ENCODE measurements at regions not wholly inside any gene's neighbourhood (a gene's known extent, or its start where the extent isn't known, plus 50 kb on each side); places are given as distances from the start of the nearest gene placed in this dataset.

- DNase-seq, result no peak
These were observed 178.9 kb downstream of the CCDC71L start for GRCh38 chr7:106482091-106482490.

GRCh38 chr7:106480616-106481031 is 180.3 kb downstream of the CCDC71L start:
- DNase-seq, result no peak

GRCh38 chr7:106480161-106480579 is 180.8 kb downstream of the CCDC71L start:
- DNase-seq, result no peak

DNA sequence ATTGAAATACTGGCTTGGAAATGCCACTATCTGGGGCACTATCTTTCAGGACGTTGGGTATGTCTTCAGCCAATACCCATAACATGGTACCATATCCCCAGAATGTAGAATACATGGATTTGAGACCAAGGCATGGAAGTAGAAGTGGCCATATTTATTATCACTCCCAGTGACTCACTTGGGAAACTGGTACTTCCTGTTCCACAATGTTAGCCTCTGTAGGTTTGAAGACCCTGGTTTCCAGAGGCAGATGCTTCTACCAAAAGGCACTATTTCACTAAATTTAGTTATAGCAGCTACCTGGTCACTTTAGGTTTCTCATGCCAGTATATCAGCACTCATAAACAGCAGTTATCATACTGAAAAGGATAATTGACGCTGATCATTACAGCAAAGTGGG is 184.2 kb downstream of the CCDC71L start:
- DNase-seq, result no peak

DNA sequence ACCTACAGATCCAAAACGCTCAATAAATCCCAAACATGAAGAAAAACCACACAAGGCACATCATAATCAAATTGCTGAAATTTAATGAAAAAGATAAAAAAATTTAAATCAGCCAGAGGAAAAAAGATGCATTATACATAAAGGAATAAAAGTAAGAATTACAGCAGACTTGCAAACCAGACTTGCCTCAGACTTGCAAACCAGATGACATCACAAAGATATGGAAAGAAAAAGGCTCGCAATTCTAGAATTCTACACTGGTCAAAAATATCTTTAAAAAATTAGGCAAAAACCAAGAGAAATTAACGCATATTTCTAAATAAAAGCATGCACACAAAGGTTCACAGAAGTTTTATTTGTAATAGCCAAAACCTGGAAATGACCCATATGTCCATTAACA is 188.0 kb upstream of the NAMPT start:
- no peak for DNase-seq

GRCh38 chr7:106471686-106472440 is 187.1 kb upstream of the NAMPT start:
- DNase-seq, result no peak

GRCh38 chr7:106471021-106471420 is 186.2 kb upstream of the NAMPT start:
- no peak for DNase-seq

- DNase-seq, result no peak
These were observed 182.1 kb upstream of the NAMPT start for GRCh38 chr7:106466867-106467266.

DNA sequence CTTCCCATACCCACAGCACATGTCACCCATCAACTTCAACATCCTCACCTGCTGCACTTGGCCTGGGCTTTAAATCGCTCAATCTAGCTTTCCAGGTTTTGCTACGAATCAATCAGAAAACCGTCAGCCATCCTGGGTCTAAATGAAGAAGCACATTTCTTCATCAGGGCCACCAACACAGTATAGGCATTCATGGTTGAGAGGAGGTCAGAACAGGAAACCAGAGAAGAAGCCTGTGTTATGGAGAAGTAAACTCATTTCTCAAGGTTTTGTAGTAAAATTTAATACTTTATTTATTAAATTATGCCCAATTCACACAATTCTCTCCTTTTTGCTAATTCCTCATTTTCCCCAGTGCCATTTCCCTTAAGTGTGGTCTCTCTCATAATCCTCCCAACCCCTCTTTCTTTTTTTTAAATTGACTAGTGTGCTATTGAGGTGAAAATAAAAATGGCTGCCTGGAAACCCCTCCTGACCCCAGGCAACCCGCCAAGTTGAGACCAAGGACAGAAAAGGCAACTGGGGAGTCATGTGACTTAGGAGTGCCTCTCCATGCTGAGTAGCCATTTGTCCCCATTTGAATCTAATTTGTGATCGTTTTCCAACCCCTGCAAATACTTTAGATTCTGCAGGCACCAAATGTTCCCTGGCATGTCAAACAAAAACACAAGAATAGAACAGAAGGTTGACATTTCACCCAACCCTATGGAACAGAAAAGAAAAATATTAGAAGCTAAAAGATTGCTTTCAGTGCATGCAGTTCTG is 181.1 kb upstream of the NAMPT start:
- no peak for DNase-seq

GRCh38 chr7:106464651-106465050 is 179.9 kb upstream of the NAMPT start:
- no peak for DNase-seq

GRCh38 chr7:106463851-106464611 is 179.2 kb upstream of the NAMPT start:
- no peak for DNase-seq

GRCh38 chr7:106462914-106463482 is 178.2 kb upstream of the NAMPT start:
- DNase-seq, result no peak

DNA sequence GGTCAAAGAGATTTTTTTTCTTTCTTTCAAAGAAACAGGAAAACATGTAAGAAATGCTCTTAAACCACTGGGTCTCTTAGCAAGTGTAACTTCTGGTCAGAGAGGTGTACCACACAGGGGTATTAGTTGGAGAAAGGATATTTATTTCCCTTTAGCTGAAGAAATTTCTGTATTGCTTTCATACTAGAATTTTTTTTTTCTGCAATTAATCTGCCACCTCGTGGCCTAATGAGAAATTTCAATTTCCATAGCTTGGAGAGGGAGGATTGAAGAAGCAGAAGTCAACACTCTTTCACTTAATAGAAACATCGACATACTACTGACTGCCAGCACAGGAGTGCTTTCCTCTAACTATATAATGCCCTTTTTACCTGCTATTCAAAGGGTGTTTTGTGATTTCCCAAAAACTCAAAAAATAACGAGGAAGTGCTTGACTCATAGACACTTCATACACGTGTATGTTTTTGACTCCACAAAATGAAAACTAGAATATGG is 177.6 kb upstream of the NAMPT start:
- peak; percentile 5 for DNase-seq

GRCh38 chr7:106460792-106461254 is 176.0 kb upstream of the NAMPT start:
- no peak for DNase-seq

DNA sequence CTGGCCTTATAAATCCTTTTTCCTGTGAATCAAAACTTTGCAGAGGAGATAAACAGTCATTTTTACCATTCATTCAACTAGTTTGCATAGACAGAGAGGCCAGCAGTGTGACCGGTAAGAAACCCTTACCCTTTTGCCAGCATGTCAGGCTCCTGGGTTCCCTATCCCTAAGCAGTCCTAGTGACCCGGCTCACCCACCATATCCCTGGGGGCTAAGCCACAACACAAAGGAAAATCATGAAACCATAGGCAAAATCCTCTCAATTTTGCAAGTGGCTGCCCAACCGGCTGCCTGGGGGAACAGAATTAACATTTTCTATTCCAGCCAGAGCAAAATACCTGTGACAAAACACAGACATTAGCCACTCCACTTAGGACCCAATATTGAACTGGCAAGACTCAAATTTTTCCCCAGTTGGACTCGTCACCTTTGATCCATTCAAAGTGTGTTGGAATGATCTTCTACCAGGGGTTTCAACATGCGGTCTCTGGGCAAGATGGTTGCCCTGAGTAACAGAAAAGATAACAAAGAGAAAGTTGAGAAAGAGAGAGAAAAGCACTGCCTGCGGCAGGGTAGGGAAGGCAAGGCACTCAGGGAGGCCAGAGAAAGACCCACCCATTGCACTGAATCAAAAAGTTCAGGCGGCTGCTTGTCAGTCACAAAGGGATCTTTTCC is 174.8 kb upstream of the NAMPT start:
- DNase-seq, result no peak

DNA sequence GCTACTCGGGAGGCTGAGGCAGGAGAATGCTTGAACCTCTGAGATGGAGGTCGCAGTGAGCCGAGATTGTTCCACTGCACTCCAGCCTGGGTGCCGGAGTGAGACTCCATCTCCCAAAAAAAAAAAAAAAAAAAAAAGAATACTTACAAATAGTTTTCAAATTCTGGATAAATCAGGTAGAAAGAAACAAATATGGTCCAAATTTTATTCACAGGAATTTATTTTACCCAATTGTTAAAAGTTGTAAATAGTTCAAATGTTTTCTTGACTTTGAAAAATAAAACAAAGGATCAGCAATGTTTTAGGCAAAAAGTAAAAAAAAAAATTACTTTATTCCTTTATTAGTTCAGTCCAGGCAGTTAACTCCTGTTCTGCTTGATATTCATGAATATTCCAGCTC is 172.9 kb upstream of the NAMPT start:
- no peak for DNase-seq

GRCh38 chr7:106456329-106456728 is 171.5 kb upstream of the NAMPT start:
- no peak for DNase-seq

GRCh38 chr7:106452031-106452851 is 167.5 kb upstream of the NAMPT start:
- DNase-seq, result no peak

GRCh38 chr7:106451171-106451570 is 166.4 kb upstream of the NAMPT start:
- DNase-seq, result no peak

DNA sequence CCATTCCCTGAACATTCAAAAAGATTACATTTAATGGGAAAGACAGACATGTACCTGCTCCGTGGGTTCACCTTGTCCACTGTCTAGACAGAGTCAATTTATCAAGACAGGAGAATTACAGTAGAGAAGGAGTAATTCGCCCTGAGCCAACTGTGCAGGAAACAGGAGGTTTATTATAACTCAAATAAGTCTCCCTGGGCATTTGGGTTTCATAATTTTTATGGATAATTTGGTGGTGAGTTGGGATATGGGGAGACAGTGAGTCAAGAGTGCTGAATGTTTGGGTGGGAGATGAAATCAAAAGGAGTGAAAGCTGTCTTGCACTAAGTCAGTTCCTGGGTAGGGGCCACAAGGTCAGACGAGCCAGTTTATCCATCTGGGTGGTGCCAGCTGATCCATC is 165.9 kb upstream of the NAMPT start:
- no peak for DNase-seq

All from hindlimb muscle (tissue), 1 donor.